ENCODE measurements at regions not wholly inside any gene's neighbourhood (a gene's known extent, or its start where the extent isn't known, plus 50 kb on each side); places are given as distances from the start of the nearest gene placed in this dataset.

- H3K36me3 ChIP-seq (ENCODE audit: control insufficient read depth, insufficient read depth, low read length), result no peaks in the 10 kb centered on the region
- Mint-ChIP-seq H3K27ac (no peak overlapping the region), H3K9me3 (peaks cover 12% of the 10 kb centered on the region), H3K36me3 (ENCODE audit: low read depth) (no peaks in the 10 kb centered on the region), H3K4me3 (no peak overlapping the region), H3K27me3 (ENCODE audit: insufficient read depth) (peaks cover 18% of the 10 kb centered on the region), H3K4me1 (peaks cover 1% of the 10 kb centered on the region)
- no peaks in the 10 kb centered on the region for H3K27me3 ChIP-seq (ENCODE audit: control insufficient read depth, insufficient read depth, low read length, poor library complexity, severe bottlenecking)
- no peak for DNase-seq
- TF ChIP-seq, protein P1, sequence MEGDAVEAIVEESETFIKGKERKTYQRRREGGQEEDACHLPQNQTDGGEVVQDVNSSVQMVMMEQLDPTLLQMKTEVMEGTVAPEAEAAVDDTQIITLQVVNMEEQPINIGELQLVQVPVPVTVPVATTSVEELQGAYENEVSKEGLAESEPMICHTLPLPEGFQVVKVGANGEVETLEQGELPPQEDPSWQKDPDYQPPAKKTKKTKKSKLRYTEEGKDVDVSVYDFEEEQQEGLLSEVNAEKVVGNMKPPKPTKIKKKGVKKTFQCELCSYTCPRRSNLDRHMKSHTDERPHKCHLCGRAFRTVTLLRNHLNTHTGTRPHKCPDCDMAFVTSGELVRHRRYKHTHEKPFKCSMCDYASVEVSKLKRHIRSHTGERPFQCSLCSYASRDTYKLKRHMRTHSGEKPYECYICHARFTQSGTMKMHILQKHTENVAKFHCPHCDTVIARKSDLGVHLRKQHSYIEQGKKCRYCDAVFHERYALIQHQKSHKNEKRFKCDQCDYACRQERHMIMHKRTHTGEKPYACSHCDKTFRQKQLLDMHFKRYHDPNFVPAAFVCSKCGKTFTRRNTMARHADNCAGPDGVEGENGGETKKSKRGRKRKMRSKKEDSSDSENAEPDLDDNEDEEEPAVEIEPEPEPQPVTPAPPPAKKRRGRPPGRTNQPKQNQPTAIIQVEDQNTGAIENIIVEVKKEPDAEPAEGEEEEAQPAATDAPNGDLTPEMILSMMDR (conservative IDR thresholded peaks at IDR 0.05), result no peak
- peaks cover 2% of the 10 kb centered on the region for H3K4me1 ChIP-seq (ENCODE audit: control insufficient read depth, insufficient read depth, low read length)
- 96% methylated on average over 5 to 6 of the region's 6 CpGs for WGBS, 2 experiments (ENCODE audit: insufficient coverage in 1 of 2, insufficient read length in 1 of 2)
- no peak overlapping the region for H3K9ac ChIP-seq (ENCODE audit: extremely low read depth, low read length, poor library complexity, severe bottlenecking)
- no peak overlapping the region for H3K27ac ChIP-seq (ENCODE audit: low read depth, low read length)
- no peak overlapping the region for H3K4me3 ChIP-seq (ENCODE audit: low read length)
- H3K9me3 ChIP-seq (ENCODE audit: control insufficient read depth, low read length), result no peaks in the 10 kb centered on the region
Measured at GRCh38 chr16:86941731-86942130, 363.4 kb downstream of the FOXL1 start.

- Mint-ChIP-seq H3K27ac (no peak overlapping the region), H3K4me1 (peaks cover 6% of the 10 kb centered on the region), H3K27me3 (ENCODE audit: insufficient read depth) (peaks cover 15% of the 10 kb centered on the region), H3K9me3 (peaks cover 12% of the 10 kb centered on the region), H3K36me3 (ENCODE audit: low read depth) (no peaks in the 10 kb centered on the region), H3K4me3 (no peak overlapping the region)
- H3K27me3 ChIP-seq (ENCODE audit: control insufficient read depth, insufficient read depth, low read length, poor library complexity, severe bottlenecking), result no peaks in the 10 kb centered on the region
- H3K36me3 ChIP-seq (ENCODE audit: control insufficient read depth, insufficient read depth, low read length), result no peaks in the 10 kb centered on the region
- no peak for DNase-seq
- H3K27ac ChIP-seq (ENCODE audit: low read depth, low read length), result no peak overlapping the region
- WGBS, 2 experiments (ENCODE audit: insufficient coverage in 1 of 2, insufficient read length in 1 of 2), result 84 to 93% methylated on average over 19 to 21 of the region's 21 CpGs
- H3K4me3 ChIP-seq (ENCODE audit: low read length), result no peak overlapping the region
- H3K4me1 ChIP-seq (ENCODE audit: control insufficient read depth, insufficient read depth, low read length), result peaks cover 2% of the 10 kb centered on the region
- no peaks in the 10 kb centered on the region for H3K9me3 ChIP-seq (ENCODE audit: control insufficient read depth, low read length)
- TF ChIP-seq, protein P1 (conservative IDR thresholded peaks at IDR 0.05), result no peak
- H3K9ac ChIP-seq (ENCODE audit: extremely low read depth, low read length, poor library complexity, severe bottlenecking), result no peak overlapping the region
Measured at GRCh38 chr16:86942151-86943051, 364.1 kb downstream of the FOXL1 start.

DNA sequence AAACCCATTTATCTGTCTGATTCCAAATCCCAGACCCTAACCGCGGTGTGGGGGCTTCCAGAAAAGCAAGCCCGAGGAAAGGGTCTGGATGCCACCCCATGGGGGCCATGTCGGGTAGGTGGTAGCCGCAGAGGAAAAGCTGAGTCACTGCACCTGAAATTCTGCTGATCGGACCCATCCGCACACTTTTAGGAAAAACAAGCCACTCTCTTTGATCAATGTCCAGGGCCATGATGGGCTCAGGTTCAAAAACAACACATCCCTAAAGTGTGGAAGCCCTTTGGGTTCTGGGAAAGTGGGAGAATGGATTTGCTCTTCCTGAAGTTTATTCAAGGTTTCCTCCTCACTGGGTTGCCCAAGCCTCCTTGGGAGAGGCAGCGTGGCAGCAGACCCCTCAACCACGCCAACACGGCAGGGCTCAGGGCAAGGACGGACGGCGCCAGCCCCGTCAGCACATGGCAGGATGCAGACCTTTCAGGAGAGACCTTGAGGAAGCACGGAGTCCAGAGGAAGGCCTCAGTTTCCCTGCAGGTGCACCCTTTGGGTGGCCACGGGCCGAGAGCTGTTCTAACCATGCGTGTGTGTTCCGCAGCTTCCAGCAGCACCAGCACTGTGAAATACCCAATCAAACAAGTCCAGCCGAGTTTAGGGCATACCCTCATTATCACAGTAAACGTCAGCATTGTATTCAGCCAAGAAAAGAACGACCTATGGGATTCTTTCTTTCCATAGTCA is 367.0 kb downstream of the FOXL1 start:
- 87% methylated on average over 20 to 22 of the region's 22 CpGs for WGBS, 2 experiments (ENCODE audit: insufficient coverage in 1 of 2, insufficient read length in 1 of 2)
- Mint-ChIP-seq H3K4me3 (no peak overlapping the region), H3K36me3 (ENCODE audit: low read depth) (no peaks in the 10 kb centered on the region), H3K9me3 (no peaks in the 10 kb centered on the region), H3K27ac (no peak overlapping the region), H3K27me3 (ENCODE audit: insufficient read depth) (peaks cover 8% of the 10 kb centered on the region), H3K4me1 (peaks cover 18% of the 10 kb centered on the region)
- H3K4me1 ChIP-seq (ENCODE audit: control insufficient read depth, insufficient read depth, low read length), result peaks cover 2% of the 10 kb centered on the region
- TF ChIP-seq, protein P1 (conservative IDR thresholded peaks at IDR 0.05), result no peak
- H3K27ac ChIP-seq (ENCODE audit: low read depth, low read length), result no peak overlapping the region
- no peaks in the 10 kb centered on the region for H3K36me3 ChIP-seq (ENCODE audit: control insufficient read depth, insufficient read depth, low read length)
- no peaks in the 10 kb centered on the region for H3K27me3 ChIP-seq (ENCODE audit: control insufficient read depth, insufficient read depth, low read length, poor library complexity, severe bottlenecking)
- no peak overlapping the region for H3K4me3 ChIP-seq (ENCODE audit: low read length)
- no peak overlapping the region for H3K9ac ChIP-seq (ENCODE audit: extremely low read depth, low read length, poor library complexity, severe bottlenecking)
- H3K9me3 ChIP-seq (ENCODE audit: control insufficient read depth, low read length), result no peaks in the 10 kb centered on the region
- DNase-seq, result no peak

All from endodermal cell (in vitro differentiated cells).